CD4-positive, alpha-beta T cell treated with Interleukin-10 for 1 hour (primary cell): ENCODE measurements at regions not wholly inside any gene's neighbourhood (a gene's known extent, or its start where the extent isn't known, plus 50 kb on each side); places are given as distances from the start of the nearest gene placed in this dataset.

Experiments used
- DNase-seq: peaks from one replicate; pipeline ENCODE4 v3.0.0-alpha.2; 2020

DNA sequence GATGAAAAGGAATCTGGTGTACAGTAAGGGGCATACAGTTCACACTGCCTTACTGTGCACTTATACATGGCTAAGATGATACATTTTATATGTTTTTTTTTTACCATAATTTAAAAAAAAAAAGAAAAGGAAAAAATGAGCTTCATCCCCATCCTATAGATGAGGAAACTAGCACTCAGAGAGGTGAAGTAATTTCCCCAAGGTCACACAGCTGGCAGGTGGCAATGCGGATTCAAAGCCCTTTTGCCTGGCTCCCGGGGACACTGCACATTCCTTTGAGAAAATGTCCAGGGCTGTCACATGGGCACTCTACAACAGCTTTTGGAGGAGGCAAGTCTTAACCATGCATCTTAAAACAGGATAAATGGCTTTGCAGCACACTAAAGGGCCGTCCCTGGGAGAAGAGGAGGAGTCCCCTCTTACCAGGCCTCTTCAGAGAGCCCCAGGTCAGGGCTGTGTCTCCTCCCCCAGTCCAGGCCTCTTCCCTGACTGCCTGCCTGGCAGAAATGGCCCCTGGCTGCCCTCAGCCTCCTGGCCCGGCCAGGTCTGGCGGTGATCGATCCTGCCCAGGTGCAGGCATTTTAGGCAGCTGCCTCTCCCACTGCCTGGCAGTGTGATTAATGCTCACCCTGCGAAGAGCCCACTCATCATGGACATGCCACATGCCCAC lies 95.1 kb upstream of the LINGO1 start:
- no peak for DNase-seq

DNA sequence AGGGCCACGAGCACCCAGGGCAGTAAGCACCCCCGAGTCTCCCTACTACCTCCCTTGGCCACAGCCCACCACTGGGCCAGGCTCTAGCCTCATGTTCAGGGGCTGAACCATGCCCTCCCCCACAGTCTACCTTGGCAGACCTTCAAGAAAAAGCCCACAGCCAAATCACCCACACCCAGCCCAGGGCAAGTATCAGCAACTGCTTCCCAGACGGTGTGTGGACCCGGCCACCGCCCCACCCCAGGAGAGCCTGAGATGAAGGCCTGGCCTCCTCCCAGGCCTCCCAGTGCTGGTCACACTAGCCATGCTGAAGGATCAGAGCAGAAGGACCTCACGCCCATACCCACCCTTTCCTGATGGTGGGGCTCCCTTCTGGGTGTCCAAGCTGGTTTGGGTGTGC lies 92.0 kb upstream of the LINGO1 start:
- DNase-seq, result no peak

- no peak for DNase-seq
These were observed 91.0 kb upstream of the LINGO1 start for GRCh38 chr15:77723756-77724155.

GRCh38 chr15:77722759-77723460 lies 90.2 kb upstream of the LINGO1 start:
- DNase-seq, result no peak

- DNase-seq, result no peak
These were observed 89.3 kb upstream of the LINGO1 start for GRCh38 chr15:77721963-77722362.

DNA sequence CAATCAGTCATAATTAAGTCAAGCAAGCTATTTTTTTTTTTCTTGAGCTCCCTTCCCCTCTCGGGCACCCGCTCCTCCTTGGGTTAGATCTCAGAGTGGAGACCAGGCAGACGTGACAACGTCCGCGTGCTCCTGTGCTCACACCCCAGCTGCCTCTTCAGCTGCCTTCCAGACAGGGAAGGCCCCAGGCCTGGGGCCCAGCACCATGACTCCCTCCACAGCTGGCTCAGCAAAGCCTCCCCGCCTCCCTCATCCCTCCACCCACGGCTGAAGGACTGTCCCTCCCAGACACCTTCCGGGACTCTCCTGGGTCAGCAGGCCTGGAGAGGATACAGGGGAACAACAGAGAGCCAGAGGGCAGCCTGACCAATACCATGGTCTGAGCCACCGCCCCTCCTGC lies 87.9 kb upstream of the LINGO1 start:
- no peak for DNase-seq

- no peak for DNase-seq
These were observed 87.5 kb upstream of the LINGO1 start for GRCh38 chr15:77720173-77720572.

DNA sequence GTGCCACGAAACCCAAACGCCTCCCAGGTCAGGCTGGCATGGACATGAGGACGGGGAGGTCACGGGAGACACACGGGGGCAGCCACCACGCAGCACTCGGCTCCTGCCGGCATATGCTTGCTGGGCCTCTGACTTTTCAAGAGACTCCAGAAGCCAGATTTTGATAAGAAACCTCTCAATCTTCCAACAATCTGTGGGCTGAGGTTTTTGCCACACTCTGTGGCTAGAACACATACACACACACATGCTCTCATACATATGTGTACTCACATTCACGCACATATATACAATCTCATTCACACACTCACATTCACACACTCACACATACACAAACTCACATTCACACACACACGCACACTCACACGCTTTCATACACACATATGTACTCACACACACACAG lies 86.7 kb upstream of the LINGO1 start:
- DNase-seq, result no peak

- no peak for DNase-seq
These were observed 84.8 kb upstream of the LINGO1 start for GRCh38 chr15:77717333-77717990.

- DNase-seq, result no peak
These were observed 84.1 kb upstream of the LINGO1 start for GRCh38 chr15:77716632-77717332.

- no peak for DNase-seq
These were observed 83.1 kb upstream of the LINGO1 start for GRCh38 chr15:77715860-77716259.

- no peak for DNase-seq
These were observed 82.3 kb upstream of the LINGO1 start for GRCh38 chr15:77715051-77715450.

DNA sequence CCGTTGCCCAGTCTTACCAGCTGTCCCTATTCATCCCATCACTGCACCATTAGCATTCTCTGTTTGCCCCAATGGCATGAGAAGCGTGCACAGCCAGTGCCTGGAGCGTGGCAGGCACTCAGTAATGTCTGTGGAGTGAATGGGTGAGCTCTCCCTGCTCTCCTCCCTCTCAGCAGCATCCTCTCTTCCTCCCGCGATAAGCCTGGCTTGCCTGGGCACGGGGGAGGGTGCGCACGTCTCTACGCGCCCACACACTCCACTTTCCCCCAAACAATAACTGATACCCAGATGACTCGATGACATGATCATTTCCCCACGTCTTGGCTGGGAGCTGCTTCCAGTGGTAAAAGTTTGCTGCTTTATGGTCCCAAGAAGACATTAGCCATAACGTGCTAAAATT lies 81.8 kb upstream of the LINGO1 start:
- DNase-seq, result no peak

GRCh38 chr15:77714023-77714422 lies 81.3 kb upstream of the LINGO1 start:
- no peak for DNase-seq

DNA sequence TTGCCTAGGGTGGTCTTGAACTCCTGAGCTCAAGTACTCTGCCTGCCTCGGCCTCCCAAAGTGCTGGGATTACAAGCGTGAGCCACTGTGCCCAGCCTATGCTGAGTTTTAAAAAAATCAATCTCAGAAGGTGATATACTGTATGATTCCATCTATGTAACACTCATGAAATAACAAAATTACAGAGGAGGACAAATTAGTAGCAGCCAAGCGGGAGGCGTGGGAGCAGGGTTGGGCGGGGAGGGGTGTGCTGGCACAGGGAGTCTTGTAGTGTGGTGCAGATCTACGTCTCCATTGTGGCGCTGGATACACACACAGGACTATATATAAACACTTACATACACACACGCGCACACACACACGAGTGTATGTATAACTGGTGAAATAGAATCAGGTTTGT lies 80.6 kb upstream of the LINGO1 start:
- no peak for DNase-seq

GRCh38 chr15:77712438-77712837 lies 79.7 kb upstream of the LINGO1 start:
- DNase-seq, result no peak

GRCh38 chr15:77710637-77711036 lies 77.9 kb upstream of the LINGO1 start:
- no peak for DNase-seq

GRCh38 chr15:77710206-77710605 lies 77.5 kb upstream of the LINGO1 start:
- no peak for DNase-seq

DNA sequence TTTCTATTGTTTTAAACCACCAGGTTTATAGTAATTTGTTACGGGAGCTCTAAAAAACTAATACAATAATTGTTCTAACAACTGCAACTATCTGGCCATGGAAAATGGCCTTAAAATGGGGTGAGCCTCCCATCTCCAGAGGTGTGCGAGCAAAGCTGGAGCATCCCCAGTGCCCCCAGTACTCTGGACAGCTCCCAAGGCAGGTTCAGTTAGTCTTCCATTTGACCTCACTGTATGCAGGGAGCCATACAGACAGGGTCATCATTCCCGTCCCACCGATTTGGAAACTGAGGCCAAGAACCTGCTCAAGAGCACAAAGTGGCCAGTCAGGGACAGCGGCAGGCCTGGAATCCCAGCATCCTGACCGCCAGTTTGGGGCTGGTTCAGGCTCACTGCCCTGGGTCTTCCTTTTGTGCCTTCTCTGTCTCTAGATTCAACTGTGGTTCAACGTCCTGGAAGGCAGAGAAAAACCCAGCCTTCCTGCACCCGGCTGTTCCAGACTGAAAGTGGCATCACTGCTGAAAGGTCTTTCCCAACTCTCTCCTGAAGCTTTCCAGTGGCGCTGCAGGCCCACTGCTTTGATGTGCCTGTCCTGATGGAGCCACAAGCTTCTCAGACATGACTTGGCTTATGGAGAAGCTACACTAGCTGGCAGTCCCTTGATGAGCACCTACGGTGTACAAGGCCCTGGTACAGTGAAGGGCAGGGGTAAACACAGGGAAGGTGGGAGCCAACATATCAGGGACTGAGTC lies 76.6 kb upstream of the LINGO1 start:
- DNase-seq, result no peak

GRCh38 chr15:77706482-77707244 lies 74.0 kb upstream of the LINGO1 start:
- no peak for DNase-seq

- no peak for DNase-seq
These were observed 69.7 kb upstream of the LINGO1 start for GRCh38 chr15:77702211-77702957.
